ENCODE measurements at regions not wholly inside any gene's neighbourhood (a gene's known extent, or its start where the extent isn't known, plus 50 kb on each side); places are given as distances from the start of the nearest gene placed in this dataset.
"Not testable (repeated sequence)": the region's sequence is repeated elsewhere in the genome, so short reads cannot be mapped to it uniquely, and the experiment has no call there.

- Histone ChIP-seq H3K79me2 (ENCODE audit: control insufficient read depth, insufficient read depth, low read length) (no peaks in the 10 kb centered on the region), H3K27ac (ENCODE audit: control insufficient read depth, insufficient read depth, low read length) (no peak overlapping the region), H3K4me3 (ENCODE audit: control insufficient read depth in 2 of 3, extremely low read depth in 1 of 3, insufficient read depth in 2 of 3, low read depth in 1 of 3, low read length in 3 of 3) (no peak overlapping the region), H3K36me3 (ENCODE audit: control insufficient read depth in 2 of 2, extremely low read depth in 1 of 2, insufficient read depth in 2 of 2, low read length in 2 of 2) (no peaks in the 10 kb centered on the region), H3K4me1 (ENCODE audit: control insufficient read depth, extremely low read depth, insufficient read depth, low read length) (no peaks in the 10 kb centered on the region), H3K9ac (ENCODE audit: control insufficient read depth, extremely low read depth, insufficient read depth, low read length) (no peak overlapping the region), H4K20me1 (ENCODE audit: control insufficient read depth, extremely low read depth, insufficient read depth, low read length) (no peaks in the 10 kb centered on the region), H3K9me3 (ENCODE audit: control insufficient read depth, low read depth, low read length) (no peaks in the 10 kb centered on the region), H3K27me3 (ENCODE audit: control insufficient read depth, extremely low read depth, insufficient read depth, low read length) (no peaks in the 10 kb centered on the region), H3K9me1 (ENCODE audit: control insufficient read depth, extremely low read depth, insufficient read depth, low read length) (no peaks in the 10 kb centered on the region), H2AFZ (ENCODE audit: control insufficient read depth, low read length) (no peak overlapping the region), H3K4me2 (ENCODE audit: control insufficient read depth, extremely low read depth, insufficient read depth, low read depth, low read length) (no peak overlapping the region)
- dilution Hi-C loops (cut with MboI; ENCODE audit: extremely low pct_ligation_motif_present, low sequenced_read_pairs), result no loop called here
- DNase-seq (ENCODE audit: low read depth, low spot score) (no peak), FAIRE-seq (no peak)
- no peak for TF ChIP-seq CTCF (optimal IDR thresholded peaks at IDR 0.05 in 1 of 3, IDR thresholded peaks at IDR 0.05 in 1 of 3, conservative IDR thresholded peaks at IDR 0.05 in 1 of 3; ENCODE audit: extremely low read depth in 1 of 3, insufficient read depth in 2 of 3, low read length in 3 of 3)
- no peak for TF ChIP-seq EZH2 (IDR thresholded peaks at IDR 0.05; ENCODE audit: low read length)
Measured at GRCh38 chr12:131438881-131439280, 272.0 kb upstream of the SFSWAP start.

GRCh38 chr12:131439752-131440151 lies 271.1 kb upstream of the SFSWAP start:
- H3K27ac ChIP-seq (ENCODE audit: control insufficient read depth, insufficient read depth, low read length); H3K79me2 ChIP-seq (ENCODE audit: control insufficient read depth, insufficient read depth, low read length); FAIRE-seq; H4K20me1 ChIP-seq (ENCODE audit: control insufficient read depth, extremely low read depth, insufficient read depth, low read length); H3K36me3 ChIP-seq (ENCODE audit: control insufficient read depth in 2 of 2, extremely low read depth in 1 of 2, insufficient read depth in 2 of 2, low read length in 2 of 2); H3K27me3 ChIP-seq (ENCODE audit: control insufficient read depth, extremely low read depth, insufficient read depth, low read length); H2AFZ ChIP-seq (ENCODE audit: control insufficient read depth, low read length); H3K9me3 ChIP-seq (ENCODE audit: control insufficient read depth, low read depth, low read length); DNase-seq (ENCODE audit: low read depth, low spot score); H3K9ac ChIP-seq (ENCODE audit: control insufficient read depth, extremely low read depth, insufficient read depth, low read length); dilution Hi-C loops (cut with MboI; ENCODE audit: extremely low pct_ligation_motif_present, low sequenced_read_pairs); H3K4me3 ChIP-seq (ENCODE audit: control insufficient read depth in 2 of 3, extremely low read depth in 1 of 3, insufficient read depth in 2 of 3, low read depth in 1 of 3, low read length in 3 of 3); H3K4me2 ChIP-seq (ENCODE audit: control insufficient read depth, extremely low read depth, insufficient read depth, low read depth, low read length); H3K4me1 ChIP-seq (ENCODE audit: control insufficient read depth, extremely low read depth, insufficient read depth, low read length); H3K9me1 ChIP-seq (ENCODE audit: control insufficient read depth, extremely low read depth, insufficient read depth, low read length): not testable (repeated sequence)

DNA sequence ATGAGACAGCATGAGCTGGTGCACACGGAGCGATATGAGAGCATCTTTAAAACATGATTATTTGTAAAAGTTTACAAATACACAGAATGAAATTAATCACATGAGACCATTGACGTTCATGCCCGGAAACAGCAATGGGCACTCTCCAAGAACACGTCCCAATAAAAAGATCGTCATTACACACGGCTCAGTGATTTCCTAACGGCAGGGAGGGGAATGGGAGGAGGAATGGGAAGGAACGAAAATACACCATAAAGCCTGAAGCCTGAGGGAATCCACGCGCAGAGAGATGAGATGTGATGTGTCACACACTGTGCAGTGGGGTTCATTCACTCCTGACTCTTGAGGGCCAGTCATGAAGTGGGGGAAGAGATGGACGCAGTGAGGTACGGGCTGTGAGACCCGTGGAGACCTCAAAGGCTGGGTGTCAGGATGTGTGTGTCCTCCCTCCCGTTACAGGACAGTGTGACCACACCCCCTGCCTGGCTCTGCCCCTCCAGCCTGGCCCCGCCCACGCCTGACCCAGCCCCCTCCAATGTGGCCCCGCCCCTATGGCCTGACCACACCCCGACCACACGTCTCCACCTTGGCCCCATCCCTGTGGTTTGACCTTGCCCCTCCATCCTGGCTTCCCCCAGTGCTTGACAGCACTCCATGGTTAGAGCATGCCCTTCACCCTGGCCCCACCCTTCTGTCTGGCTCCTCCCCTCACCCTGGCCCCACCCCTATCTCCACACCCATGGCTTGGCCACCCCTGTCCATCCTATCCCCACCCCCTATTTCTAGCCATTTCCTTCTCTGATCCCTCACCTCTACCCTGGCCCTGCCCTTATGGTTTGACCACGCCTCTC lies 270.5 kb upstream of the SFSWAP start:
- H3K27me3 ChIP-seq (ENCODE audit: control insufficient read depth, extremely low read depth, insufficient read depth, low read length); H3K9me1 ChIP-seq (ENCODE audit: control insufficient read depth, extremely low read depth, insufficient read depth, low read length); H3K9ac ChIP-seq (ENCODE audit: control insufficient read depth, extremely low read depth, insufficient read depth, low read length); H3K4me1 ChIP-seq (ENCODE audit: control insufficient read depth, extremely low read depth, insufficient read depth, low read length); FAIRE-seq; H3K4me2 ChIP-seq (ENCODE audit: control insufficient read depth, extremely low read depth, insufficient read depth, low read depth, low read length); H3K9me3 ChIP-seq (ENCODE audit: control insufficient read depth, low read depth, low read length); dilution Hi-C loops (cut with MboI; ENCODE audit: extremely low pct_ligation_motif_present, low sequenced_read_pairs); H3K36me3 ChIP-seq (ENCODE audit: control insufficient read depth in 2 of 2, extremely low read depth in 1 of 2, insufficient read depth in 2 of 2, low read length in 2 of 2); H3K79me2 ChIP-seq (ENCODE audit: control insufficient read depth, insufficient read depth, low read length); H2AFZ ChIP-seq (ENCODE audit: control insufficient read depth, low read length); H3K4me3 ChIP-seq (ENCODE audit: control insufficient read depth in 2 of 3, extremely low read depth in 1 of 3, insufficient read depth in 2 of 3, low read depth in 1 of 3, low read length in 3 of 3); H3K27ac ChIP-seq (ENCODE audit: control insufficient read depth, insufficient read depth, low read length); H4K20me1 ChIP-seq (ENCODE audit: control insufficient read depth, extremely low read depth, insufficient read depth, low read length); DNase-seq (ENCODE audit: low read depth, low spot score): not testable (repeated sequence)

All from keratinocyte (primary cell).